HEK293 (cell line): ENCODE measurements at regions not wholly inside any gene's neighbourhood (a gene's known extent, or its start where the extent isn't known, plus 50 kb on each side); places are given as distances from the start of the nearest gene placed in this dataset.

Experiments used
- GLIS2 ChIP-seq: fragments of 450-650 bp; formaldehyde crosslinking; IDR thresholded peaks from 2 replicates; pipeline ENCODE4 v1.5.1; 2016; ENCODE audit warnings: missing biosample characterization, missing genetic modification characterization
- KLF10 ChIP-seq: fragments of 450-650 bp; IDR thresholded peaks from 2 replicates; pipeline ENCODE4 v1.5.1; 2018; ENCODE audit warnings: missing biosample characterization, mild to moderate bottlenecking, missing genetic modification characterization
- YY1 ChIP-seq: fragments of 450-650 bp; formaldehyde crosslinking; IDR thresholded peaks from 2 replicates; pipeline ENCODE4 v1.5.1; 2018; ENCODE audit warnings: missing biosample characterization, missing genetic modification characterization
- ZNF174 ChIP-seq: fragments of 450-650 bp; formaldehyde crosslinking; IDR thresholded peaks from 2 replicates; pipeline ENCODE4 v1.5.0; 2017; ENCODE audit warnings: missing biosample characterization, mild to moderate bottlenecking, missing genetic modification characterization
- ZNF202 ChIP-seq: fragments of 450-650 bp; formaldehyde crosslinking; IDR thresholded peaks from 2 replicates; pipeline ENCODE4 v1.5.1; 2016; ENCODE audit warnings: missing biosample characterization, missing genetic modification characterization, borderline replicate concordance
- ZNF24 ChIP-seq: fragments of 450-650 bp; formaldehyde crosslinking; IDR thresholded peaks from 2 replicates; pipeline ENCODE4 v1.5.1; 2016; ENCODE audit warnings: missing biosample characterization, missing genetic modification characterization
- ZNF274 ChIP-seq, 2 experiments: fragments of 200-500 bp in 1 of 2; fragments of 450-650 bp in 1 of 2; sonication (Bioruptor generic) in 1 of 2; formaldehyde crosslinking in 1 of 2; IDR thresholded peaks; 2 replicates each; pipeline versions ENCODE4 v1.5.1 to v1.6.1; 2014 to 2016; ENCODE audit warnings: borderline replicate concordance in 1 of 2, inconsistent platforms in 1 of 2, low read length in 1 of 2, missing biosample characterization in 1 of 2, missing genetic modification characterization in 1 of 2
- ZNF510 ChIP-seq: fragments of 450-650 bp; formaldehyde crosslinking; IDR thresholded peaks from 2 replicates; pipeline ENCODE4 v1.5.1; 2018; ENCODE audit warnings: mild to moderate bottlenecking, missing genetic modification characterization, missing biosample characterization; ENCODE audit not compliant: insufficient replicate concordance
- ZNF776 ChIP-seq: fragments of 450-650 bp; formaldehyde crosslinking; IDR thresholded peaks from 2 replicates; pipeline ENCODE4 v1.5.0; 2017; ENCODE audit warnings: missing biosample characterization, missing genetic modification characterization, borderline replicate concordance
- TF ChIP-seq, protein P1 (sequence below): fragments of 450-650 bp; formaldehyde crosslinking; IDR thresholded peaks from 2 replicates; pipeline ENCODE4 v1.5.1; 2016; ENCODE audit warnings: missing biosample characterization, missing genetic modification characterization
- TF ChIP-seq, protein P2 (sequence below): fragments of 450-650 bp; formaldehyde crosslinking; IDR thresholded peaks from 2 replicates; pipeline ENCODE4 v1.5.1; 2016; ENCODE audit warnings: missing biosample characterization, missing genetic modification characterization
- TF ChIP-seq, protein P3 (sequence below): fragments of 450-650 bp; formaldehyde crosslinking; IDR thresholded peaks from 2 replicates; pipeline ENCODE4 v1.5.1; 2016; ENCODE audit warnings: missing biosample characterization, missing genetic modification characterization

DNA sequence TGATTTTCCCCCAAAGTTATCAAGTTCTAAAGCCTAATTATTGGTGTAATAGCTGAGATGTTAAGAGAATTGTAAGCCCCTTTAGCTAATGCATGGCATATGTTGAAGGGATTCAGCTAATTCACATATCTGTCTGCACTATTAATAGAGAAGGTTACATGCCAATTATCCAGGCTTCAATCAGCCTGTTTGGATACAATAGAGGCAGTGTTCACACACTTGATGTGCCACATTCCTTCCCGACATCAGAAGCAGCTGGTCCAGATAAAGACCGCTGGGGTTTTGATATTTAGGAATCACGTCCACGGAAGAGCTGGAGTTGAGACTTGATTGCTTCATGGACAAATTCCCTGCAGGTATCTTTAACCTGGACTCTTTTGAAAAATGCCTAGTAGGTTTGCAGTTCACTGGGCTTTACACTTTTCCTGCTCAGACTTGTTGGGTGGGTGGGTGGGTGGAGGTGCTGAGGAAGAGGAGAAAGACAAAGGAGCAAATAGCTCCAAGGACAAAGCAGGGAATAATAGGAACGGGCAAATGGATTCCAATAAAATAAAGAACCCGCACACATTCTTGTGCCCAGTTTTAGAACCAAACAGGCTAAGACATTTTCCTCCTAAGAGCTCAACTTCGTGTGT lies 142.6 kb upstream of the ZNF217 start:
- TF ChIP-seq, protein P1, sequence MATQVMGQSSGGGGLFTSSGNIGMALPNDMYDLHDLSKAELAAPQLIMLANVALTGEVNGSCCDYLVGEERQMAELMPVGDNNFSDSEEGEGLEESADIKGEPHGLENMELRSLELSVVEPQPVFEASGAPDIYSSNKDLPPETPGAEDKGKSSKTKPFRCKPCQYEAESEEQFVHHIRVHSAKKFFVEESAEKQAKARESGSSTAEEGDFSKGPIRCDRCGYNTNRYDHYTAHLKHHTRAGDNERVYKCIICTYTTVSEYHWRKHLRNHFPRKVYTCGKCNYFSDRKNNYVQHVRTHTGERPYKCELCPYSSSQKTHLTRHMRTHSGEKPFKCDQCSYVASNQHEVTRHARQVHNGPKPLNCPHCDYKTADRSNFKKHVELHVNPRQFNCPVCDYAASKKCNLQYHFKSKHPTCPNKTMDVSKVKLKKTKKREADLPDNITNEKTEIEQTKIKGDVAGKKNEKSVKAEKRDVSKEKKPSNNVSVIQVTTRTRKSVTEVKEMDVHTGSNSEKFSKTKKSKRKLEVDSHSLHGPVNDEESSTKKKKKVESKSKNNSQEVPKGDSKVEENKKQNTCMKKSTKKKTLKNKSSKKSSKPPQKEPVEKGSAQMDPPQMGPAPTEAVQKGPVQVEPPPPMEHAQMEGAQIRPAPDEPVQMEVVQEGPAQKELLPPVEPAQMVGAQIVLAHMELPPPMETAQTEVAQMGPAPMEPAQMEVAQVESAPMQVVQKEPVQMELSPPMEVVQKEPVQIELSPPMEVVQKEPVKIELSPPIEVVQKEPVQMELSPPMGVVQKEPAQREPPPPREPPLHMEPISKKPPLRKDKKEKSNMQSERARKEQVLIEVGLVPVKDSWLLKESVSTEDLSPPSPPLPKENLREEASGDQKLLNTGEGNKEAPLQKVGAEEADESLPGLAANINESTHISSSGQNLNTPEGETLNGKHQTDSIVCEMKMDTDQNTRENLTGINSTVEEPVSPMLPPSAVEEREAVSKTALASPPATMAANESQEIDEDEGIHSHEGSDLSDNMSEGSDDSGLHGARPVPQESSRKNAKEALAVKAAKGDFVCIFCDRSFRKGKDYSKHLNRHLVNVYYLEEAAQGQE (tag by site-specific recombination) = no peak
- TF ChIP-seq, protein P2, sequence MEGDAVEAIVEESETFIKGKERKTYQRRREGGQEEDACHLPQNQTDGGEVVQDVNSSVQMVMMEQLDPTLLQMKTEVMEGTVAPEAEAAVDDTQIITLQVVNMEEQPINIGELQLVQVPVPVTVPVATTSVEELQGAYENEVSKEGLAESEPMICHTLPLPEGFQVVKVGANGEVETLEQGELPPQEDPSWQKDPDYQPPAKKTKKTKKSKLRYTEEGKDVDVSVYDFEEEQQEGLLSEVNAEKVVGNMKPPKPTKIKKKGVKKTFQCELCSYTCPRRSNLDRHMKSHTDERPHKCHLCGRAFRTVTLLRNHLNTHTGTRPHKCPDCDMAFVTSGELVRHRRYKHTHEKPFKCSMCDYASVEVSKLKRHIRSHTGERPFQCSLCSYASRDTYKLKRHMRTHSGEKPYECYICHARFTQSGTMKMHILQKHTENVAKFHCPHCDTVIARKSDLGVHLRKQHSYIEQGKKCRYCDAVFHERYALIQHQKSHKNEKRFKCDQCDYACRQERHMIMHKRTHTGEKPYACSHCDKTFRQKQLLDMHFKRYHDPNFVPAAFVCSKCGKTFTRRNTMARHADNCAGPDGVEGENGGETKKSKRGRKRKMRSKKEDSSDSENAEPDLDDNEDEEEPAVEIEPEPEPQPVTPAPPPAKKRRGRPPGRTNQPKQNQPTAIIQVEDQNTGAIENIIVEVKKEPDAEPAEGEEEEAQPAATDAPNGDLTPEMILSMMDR (tag by site-specific recombination) = no peak
- TF ChIP-seq ZNF24 (no peak), ZNF174 (tag by site-specific recombination) (no peak), KLF10 (tag by site-specific recombination) (no peak), ZNF202 (tag by site-specific recombination) (no peak), YY1 (tag by site-specific recombination) (no peak), GLIS2 (no peak), ZNF274 (IDR thresholded peaks at IDR 0.05; ENCODE audit: low read length) (no peak), ZNF274 (tag by site-specific recombination; IDR thresholded peaks at IDR 0.05; ENCODE audit: borderline replicate concordance) (no peak), ZNF510 (no peak), ZNF776 (tag by site-specific recombination) (no peak)
- TF ChIP-seq, protein P3, sequence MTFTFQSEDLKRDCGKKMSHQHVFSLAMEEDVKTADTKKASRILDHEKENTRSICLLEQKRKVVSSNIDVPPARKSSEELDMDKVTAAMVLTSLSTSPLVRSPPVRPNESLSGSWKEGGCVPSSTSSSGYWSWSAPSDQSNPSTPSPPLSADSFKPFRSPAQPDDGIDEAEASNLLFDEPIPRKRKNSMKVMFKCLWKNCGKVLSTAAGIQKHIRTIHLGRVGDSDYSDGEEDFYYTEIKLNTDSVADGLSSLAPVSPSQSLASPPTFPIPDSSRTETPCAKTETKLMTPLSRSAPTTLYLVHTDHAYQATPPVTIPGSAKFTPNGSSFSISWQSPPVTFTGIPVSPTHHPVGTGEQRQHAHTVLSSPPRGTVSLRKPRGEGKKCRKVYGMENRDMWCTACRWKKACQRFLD (tag by site-specific recombination) = no peak
